Loucy (cell line): ENCODE measurements at regions not wholly inside any gene's neighbourhood (a gene's known extent, or its start where the extent isn't known, plus 50 kb on each side); places are given as distances from the start of the nearest gene placed in this dataset.

Experiments
- H2AFZ ChIP-seq: fragments of 200-600 bp; sonication (generic); 2 replicates; pipeline ENCODE4 v1.6.0; 2016; ENCODE audit warnings: antibody characterized with exemption, mild to moderate bottlenecking, low read length, moderate library complexity
- H3F3A ChIP-seq: fragments of 200-600 bp; 2 replicates; pipeline ENCODE4 v1.6.0; 2016; ENCODE audit warnings: antibody characterized with exemption, low read depth, mild to moderate bottlenecking
- H3K27me3 ChIP-seq: fragments of 200-600 bp; sonication (generic); 2 replicates; pipeline ENCODE4 v1.6.1; 2014; ENCODE audit warnings: low read length, mild to moderate bottlenecking; ENCODE audit not compliant: insufficient read depth, poor library complexity, severe bottlenecking
- H3K36me3 ChIP-seq: fragments of 200-600 bp; sonication (generic); 2 replicates; pipeline ENCODE4 v1.6.1; 2016; ENCODE audit warnings: low read length; ENCODE audit not compliant: insufficient read depth
- H3K4me1 ChIP-seq: fragments of 200-600 bp; sonication (generic); 2 replicates; pipeline ENCODE4 v1.5.1; 2014; ENCODE audit warnings: low read length, mild to moderate bottlenecking; ENCODE audit not compliant: insufficient read depth, poor library complexity, severe bottlenecking
- H3K4me2 ChIP-seq: fragments of 200-600 bp; sonication (generic); 2 replicates; pipeline ENCODE4 v1.6.0; 2014; ENCODE audit warnings: antibody characterized with exemption, low read length, low read depth, mild to moderate bottlenecking; ENCODE audit not compliant: poor library complexity, severe bottlenecking
- H3K4me3 ChIP-seq: fragments of 200-600 bp; sonication (generic); 2 replicates; pipeline ENCODE4 v1.5.1; 2014; ENCODE audit warnings: low read length, mild to moderate bottlenecking, mixed read lengths; ENCODE audit not compliant: poor library complexity, severe bottlenecking
- H3K79me2 ChIP-seq: fragments of 200-600 bp; sonication (generic); 2 replicates; pipeline ENCODE4 v1.6.1; 2014; ENCODE audit warnings: low read length; ENCODE audit not compliant: insufficient read depth
- H3K9ac ChIP-seq: fragments of 200-600 bp; sonication (generic); 2 replicates; pipeline ENCODE4 v1.6.0; 2014; ENCODE audit warnings: mild to moderate bottlenecking, low read depth, low read length, moderate library complexity; ENCODE audit not compliant: poor library complexity, severe bottlenecking
- H3K9me2 ChIP-seq: fragments of 200-600 bp; sonication (generic); replicated peaks from 2 replicates; pipeline ENCODE4 v1.6.1; 2016; ENCODE audit warnings: low read depth, low read length, mixed read lengths
- H3K9me3 ChIP-seq: fragments of 200-600 bp; sonication (generic); 2 replicates; pipeline ENCODE4 v1.6.1; 2014; ENCODE audit warnings: mild to moderate bottlenecking, antibody characterized with exemption, low read length, low read depth; ENCODE audit not compliant: insufficient read depth
- H4K20me1 ChIP-seq: fragments of 200-600 bp; sonication (generic); 2 replicates; pipeline ENCODE4 v1.6.0; 2014; ENCODE audit warnings: antibody characterized with exemption, low read length, mild to moderate bottlenecking; ENCODE audit not compliant: insufficient read depth, poor library complexity, severe bottlenecking
- EZH2phosphoT487 ChIP-seq: fragments of 200-600 bp; IDR thresholded peaks from 2 replicates; pipeline ENCODE4 v1.6.1; 2018; ENCODE audit warnings: antibody characterized with exemption, mild to moderate bottlenecking, moderate library complexity, borderline replicate concordance
- TF ChIP-seq, protein P1 (sequence below): fragments of 200-600 bp; sonication (generic); conservative IDR thresholded peaks from 2 replicates; pipeline ENCODE4 v1.5.1; 2014; ENCODE audit warnings: mild to moderate bottlenecking, antibody characterized with exemption, low read length

DNA sequence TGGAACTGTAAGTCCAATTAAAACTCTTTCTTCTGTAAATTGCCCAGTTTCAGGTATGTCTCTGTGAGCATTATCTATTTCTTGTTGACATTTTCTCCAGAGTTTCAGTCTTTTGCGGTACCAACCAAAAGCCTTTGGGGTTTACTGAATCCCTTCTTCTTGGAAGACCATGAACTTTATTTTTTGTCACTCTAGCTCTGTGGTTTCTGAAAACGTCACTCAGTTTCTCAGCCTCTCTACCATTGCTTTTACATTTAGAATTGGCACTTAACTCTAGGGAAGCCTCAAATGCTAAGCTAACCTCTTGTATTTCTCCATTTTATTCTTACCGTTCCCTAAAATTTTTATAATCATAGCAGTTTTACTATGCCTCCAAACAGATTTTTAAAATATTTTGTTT, 237.6 kb downstream of the CSNK2A3 start:
- H3K9me3 ChIP-seq: peaks cover 4% of the 10 kb centered on the region; the same call in 1 of the 2 replicates
- H3K4me3 ChIP-seq: no peak overlapping the region
- H3K4me2 ChIP-seq: no peak overlapping the region
- no peak overlapping the region for H2AFZ ChIP-seq
- no peaks in the 10 kb centered on the region for H3K4me1 ChIP-seq
- TF ChIP-seq EZH2phosphoT487: no peak
- TF ChIP-seq, protein P1, sequence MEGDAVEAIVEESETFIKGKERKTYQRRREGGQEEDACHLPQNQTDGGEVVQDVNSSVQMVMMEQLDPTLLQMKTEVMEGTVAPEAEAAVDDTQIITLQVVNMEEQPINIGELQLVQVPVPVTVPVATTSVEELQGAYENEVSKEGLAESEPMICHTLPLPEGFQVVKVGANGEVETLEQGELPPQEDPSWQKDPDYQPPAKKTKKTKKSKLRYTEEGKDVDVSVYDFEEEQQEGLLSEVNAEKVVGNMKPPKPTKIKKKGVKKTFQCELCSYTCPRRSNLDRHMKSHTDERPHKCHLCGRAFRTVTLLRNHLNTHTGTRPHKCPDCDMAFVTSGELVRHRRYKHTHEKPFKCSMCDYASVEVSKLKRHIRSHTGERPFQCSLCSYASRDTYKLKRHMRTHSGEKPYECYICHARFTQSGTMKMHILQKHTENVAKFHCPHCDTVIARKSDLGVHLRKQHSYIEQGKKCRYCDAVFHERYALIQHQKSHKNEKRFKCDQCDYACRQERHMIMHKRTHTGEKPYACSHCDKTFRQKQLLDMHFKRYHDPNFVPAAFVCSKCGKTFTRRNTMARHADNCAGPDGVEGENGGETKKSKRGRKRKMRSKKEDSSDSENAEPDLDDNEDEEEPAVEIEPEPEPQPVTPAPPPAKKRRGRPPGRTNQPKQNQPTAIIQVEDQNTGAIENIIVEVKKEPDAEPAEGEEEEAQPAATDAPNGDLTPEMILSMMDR: no peak
- H4K20me1 ChIP-seq: no peaks in the 10 kb centered on the region
- H3K36me3 ChIP-seq: no peaks in the 10 kb centered on the region
- no peaks in the 10 kb centered on the region for H3K27me3 ChIP-seq
- no peak overlapping the region for H3K9ac ChIP-seq
- H3K9me2 ChIP-seq: no peaks in the 10 kb centered on the region
- no peaks in the 10 kb centered on the region for H3K79me2 ChIP-seq
- no peaks in the 10 kb centered on the region for H3F3A ChIP-seq

DNA sequence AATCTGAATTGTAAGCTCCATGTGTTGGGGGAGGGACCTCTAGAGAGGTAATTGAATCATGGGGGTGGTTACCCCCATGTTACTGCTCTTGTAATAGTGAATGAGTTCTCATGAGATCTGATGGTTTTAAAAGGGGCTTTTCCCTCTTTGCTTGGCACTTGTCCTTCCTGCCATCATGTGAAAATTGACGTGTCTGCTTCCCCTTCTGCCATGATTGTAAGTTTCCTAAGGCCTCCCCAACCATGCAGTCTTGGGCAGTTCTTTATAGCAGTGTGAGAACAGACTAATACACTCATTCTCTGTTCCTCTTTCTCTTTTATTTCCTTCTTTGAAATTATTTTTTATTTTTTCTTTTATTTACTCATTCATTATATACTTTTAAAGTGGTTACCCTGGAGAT, 239.4 kb downstream of the CSNK2A3 start:
- H2AFZ ChIP-seq: no peak overlapping the region
- H3K36me3 ChIP-seq: no peaks in the 10 kb centered on the region
- H3K79me2 ChIP-seq: no peaks in the 10 kb centered on the region
- H3K4me2 ChIP-seq: no peak overlapping the region
- H3F3A ChIP-seq: no peaks in the 10 kb centered on the region
- no peaks in the 10 kb centered on the region for H3K27me3 ChIP-seq
- TF ChIP-seq, protein P1: no peak
- TF ChIP-seq EZH2phosphoT487: no peak
- H3K4me3 ChIP-seq: no peak overlapping the region
- no peaks in the 10 kb centered on the region for H4K20me1 ChIP-seq
- H3K9me3 ChIP-seq: peaks cover 4% of the 10 kb centered on the region; the same call in 1 of the 2 replicates
- H3K4me1 ChIP-seq: no peaks in the 10 kb centered on the region
- no peak overlapping the region for H3K9ac ChIP-seq
- H3K9me2 ChIP-seq: no peaks in the 10 kb centered on the region

DNA sequence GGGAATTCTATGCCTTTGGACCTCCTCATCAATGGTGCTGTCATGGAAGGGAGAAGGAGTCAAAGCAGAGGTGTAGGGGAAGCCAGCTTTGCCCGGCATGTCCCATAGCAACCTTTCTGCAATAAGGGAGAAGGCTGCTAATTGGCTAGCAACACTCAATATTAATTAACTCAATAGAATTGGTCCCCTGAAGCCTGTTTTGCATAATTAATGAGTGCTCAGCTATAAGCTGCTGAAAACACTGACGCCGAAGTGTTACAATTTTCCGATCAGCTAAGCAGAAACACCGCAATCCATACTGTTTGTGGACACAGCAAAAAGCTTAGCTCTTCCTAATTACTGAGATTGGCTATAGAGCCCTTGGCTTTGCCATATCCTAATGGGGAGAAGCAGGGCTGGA, 245.0 kb downstream of the CSNK2A3 start:
- H3K9me2 ChIP-seq: no peaks in the 10 kb centered on the region
- no peak for TF ChIP-seq EZH2phosphoT487
- TF ChIP-seq, protein P1: no peak
- H3K9me3 ChIP-seq: no peaks in the 10 kb centered on the region
- no peaks in the 10 kb centered on the region for H4K20me1 ChIP-seq
- no peak overlapping the region for H3K9ac ChIP-seq
- no peaks in the 10 kb centered on the region for H3K4me1 ChIP-seq
- H3K79me2 ChIP-seq: no peaks in the 10 kb centered on the region
- H2AFZ ChIP-seq: no peak overlapping the region
- no peaks in the 10 kb centered on the region for H3K36me3 ChIP-seq
- no peaks in the 10 kb centered on the region for H3K27me3 ChIP-seq
- no peaks in the 10 kb centered on the region for H3F3A ChIP-seq
- no peak overlapping the region for H3K4me3 ChIP-seq
- H3K4me2 ChIP-seq: no peak overlapping the region
